Liver (tissue), 3 donors: ENCODE measurements at regions not wholly inside any gene's neighbourhood (a gene's known extent, or its start where the extent isn't known, plus 50 kb on each side); places are given as distances from the start of the nearest gene placed in this dataset.

Experiments
- ATF3 ChIP-seq: IDR thresholded peaks from 2 replicates; pipeline ENCODE4 v1.6.1; 2016; ENCODE audit warnings: antibody characterized with exemption
- CTCF ChIP-seq: fragments of 150-350 bp; IDR thresholded peaks from 2 replicates; pipeline ENCODE4 v1.5.1; 2017; ENCODE audit warnings: improper control_type of control experiment, low read depth, low read length; ENCODE audit not compliant: missing input control
- HNF4G ChIP-seq: IDR thresholded peaks from 2 replicates; pipeline ENCODE4 v1.6.1; 2016; ENCODE audit warnings: antibody characterized with exemption
- JUND ChIP-seq, 2 donors: IDR thresholded peaks; 2 replicates each; pipeline ENCODE4 v1.6.1; 2016; ENCODE audit warnings: antibody characterized with exemption in 2 of 2
- MAX ChIP-seq: IDR thresholded peaks from 2 replicates; pipeline ENCODE4 v1.6.1; 2016; ENCODE audit warnings: antibody characterized with exemption
- RAD21 ChIP-seq, 2 donors: IDR thresholded peaks; 2 replicates each; pipeline ENCODE4 v1.6.1; 2016; ENCODE audit warnings: antibody characterized with exemption in 2 of 2, mild to moderate bottlenecking in 2 of 2
- REST ChIP-seq: IDR thresholded peaks from 2 replicates; pipeline ENCODE4 v1.6.1; 2016; ENCODE audit warnings: antibody characterized with exemption, mild to moderate bottlenecking
- TAF1 ChIP-seq: conservative IDR thresholded peaks from 2 replicates; pipeline ENCODE4 v1.6.1; 2016; ENCODE audit warnings: antibody characterized with exemption, mild to moderate bottlenecking
- YY1 ChIP-seq: IDR thresholded peaks from 2 replicates; pipeline ENCODE4 v1.6.1; 2016; ENCODE audit warnings: antibody characterized with exemption, mild to moderate bottlenecking
- donor health status: healthy.
- donor health status: healthy.

GRCh38 chr5:2027790-2028189, 145.1 kb upstream of the IRX4 start:
- TF ChIP-seq YY1: no peak
- no peak for TF ChIP-seq REST
- no peak for TF ChIP-seq CTCF
- no peak for TF ChIP-seq ATF3
- no peak for TF ChIP-seq HNF4G
- TF ChIP-seq MAX: no peak
- TF ChIP-seq TAF1: no peak
- no peak for TF ChIP-seq RAD21 (IDR thresholded peaks at IDR 0.05)
- no peak for TF ChIP-seq JUND (IDR thresholded peaks at IDR 0.05)
